ENCODE measurements at regions not wholly inside any gene's neighbourhood (a gene's known extent, or its start where the extent isn't known, plus 50 kb on each side); places are given as distances from the start of the nearest gene placed in this dataset.

GRCh38 chr18:29077344-29077743 lies 900.4 kb upstream of the CDH2 start:
- 93% methylated on average over 5 of the region's 5 CpGs for WGBS (ENCODE audit: missing lambda C conversion rate)
- Histone ChIP-seq H3K27ac (no peak overlapping the region), H3K4me1 (no peaks in the 10 kb centered on the region), H3K4me2 (no peak overlapping the region), H3K9me3 (no peaks in the 10 kb centered on the region), H3K4me3 (no peak overlapping the region)
- ATAC-seq (no peak), FAIRE-seq (no peak), DNase-seq (ENCODE audit: low read depth in 1 of 2, low spot score in 1 of 2) (no peak)
- ChIA-PET CTCF (no interaction called here), POLR2A (no interaction called here)
- no peak for TF ChIP-seq EP300 (IDR thresholded peaks at IDR 0.05)

- no peak for FAIRE-seq
- ATAC-seq: no peak
- CTCF ChIA-PET: no interaction called here
Measured at GRCh38 chr18:29076645-29077044, 899.7 kb upstream of the CDH2 start.

GRCh38 chr18:29074147-29074546 lies 897.2 kb upstream of the CDH2 start:
- WGBS (ENCODE audit: missing lambda C conversion rate): 8% methylated on average over 2 of the region's 2 CpGs
- CTCF ChIA-PET: no interaction called here

More at GRCh38 chr18:29076645-29077044, 899.7 kb upstream of the CDH2 start:
- Histone ChIP-seq H3K4me2 (no peak overlapping the region), H3K27ac (no peak overlapping the region), H3K4me3 (no peak overlapping the region), H3K9me3 (no peaks in the 10 kb centered on the region), H3K4me1 (no peaks in the 10 kb centered on the region)
- TF ChIP-seq, protein P1, sequence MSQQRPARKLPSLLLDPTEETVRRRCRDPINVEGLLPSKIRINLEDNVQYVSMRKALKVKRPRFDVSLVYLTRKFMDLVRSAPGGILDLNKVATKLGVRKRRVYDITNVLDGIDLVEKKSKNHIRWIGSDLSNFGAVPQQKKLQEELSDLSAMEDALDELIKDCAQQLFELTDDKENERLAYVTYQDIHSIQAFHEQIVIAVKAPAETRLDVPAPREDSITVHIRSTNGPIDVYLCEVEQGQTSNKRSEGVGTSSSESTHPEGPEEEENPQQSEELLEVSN (IDR thresholded peaks at IDR 0.05; ENCODE audit: borderline replicate concordance, low read depth): no peak
- TF ChIP-seq FOXS1 (CRISPR knock-in tag; IDR thresholded peaks at IDR 0.05) (no peak), RARB (CRISPR knock-in tag; IDR thresholded peaks at IDR 0.05) (no peak), POLR2AphosphoS2 (conservative IDR thresholded peaks at IDR 0.05; ENCODE audit: low read length) (no peak), PBX3 (IDR thresholded peaks at IDR 0.05) (no peak), KDM5A (IDR thresholded peaks at IDR 0.05) (no peak), JUNB (IDR thresholded peaks at IDR 0.05) (no peak), TFCP2L1 (CRISPR knock-in tag; IDR thresholded peaks at IDR 0.05) (no peak)
- DNase-seq (ENCODE audit: low read depth in 1 of 2, low spot score in 1 of 2): no peak
- POLR2A ChIA-PET: no interaction called here
- WGBS (ENCODE audit: missing lambda C conversion rate): 61% methylated on average over 2 of the region's 2 CpGs

More at GRCh38 chr18:29074147-29074546, 897.2 kb upstream of the CDH2 start:
- TF ChIP-seq PHF8 (IDR thresholded peaks at IDR 0.05; ENCODE audit: borderline replicate concordance, low read depth): no peak
- no peak for TF ChIP-seq HOXA7 (CRISPR knock-in tag; IDR thresholded peaks at IDR 0.05)
- TF ChIP-seq, protein P2, sequence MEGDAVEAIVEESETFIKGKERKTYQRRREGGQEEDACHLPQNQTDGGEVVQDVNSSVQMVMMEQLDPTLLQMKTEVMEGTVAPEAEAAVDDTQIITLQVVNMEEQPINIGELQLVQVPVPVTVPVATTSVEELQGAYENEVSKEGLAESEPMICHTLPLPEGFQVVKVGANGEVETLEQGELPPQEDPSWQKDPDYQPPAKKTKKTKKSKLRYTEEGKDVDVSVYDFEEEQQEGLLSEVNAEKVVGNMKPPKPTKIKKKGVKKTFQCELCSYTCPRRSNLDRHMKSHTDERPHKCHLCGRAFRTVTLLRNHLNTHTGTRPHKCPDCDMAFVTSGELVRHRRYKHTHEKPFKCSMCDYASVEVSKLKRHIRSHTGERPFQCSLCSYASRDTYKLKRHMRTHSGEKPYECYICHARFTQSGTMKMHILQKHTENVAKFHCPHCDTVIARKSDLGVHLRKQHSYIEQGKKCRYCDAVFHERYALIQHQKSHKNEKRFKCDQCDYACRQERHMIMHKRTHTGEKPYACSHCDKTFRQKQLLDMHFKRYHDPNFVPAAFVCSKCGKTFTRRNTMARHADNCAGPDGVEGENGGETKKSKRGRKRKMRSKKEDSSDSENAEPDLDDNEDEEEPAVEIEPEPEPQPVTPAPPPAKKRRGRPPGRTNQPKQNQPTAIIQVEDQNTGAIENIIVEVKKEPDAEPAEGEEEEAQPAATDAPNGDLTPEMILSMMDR (IDR thresholded peaks at IDR 0.05): no peak
- no peak for TF ChIP-seq ESRRA (IDR thresholded peaks at IDR 0.05; ENCODE audit: borderline replicate concordance, low read length)
- no peak for TF ChIP-seq FOSL2 (IDR thresholded peaks at IDR 0.05)
- TF ChIP-seq FOSL2 (CRISPR knock-in tag; IDR thresholded peaks at IDR 0.05): no peak
- TF ChIP-seq KDM5A (IDR thresholded peaks at IDR 0.05): no peak
- no peak for TF ChIP-seq CHD2 (IDR thresholded peaks at IDR 0.05; ENCODE audit: low read length, partially characterized antibody)
- no peak for TF ChIP-seq TFCP2L1 (CRISPR knock-in tag; IDR thresholded peaks at IDR 0.05)
- no peak for TF ChIP-seq RNF2 (IDR thresholded peaks at IDR 0.05; ENCODE audit: borderline replicate concordance, low read depth)
- no peak for TF ChIP-seq HEYL (CRISPR knock-in tag; IDR thresholded peaks at IDR 0.05)
- TF ChIP-seq SMC3 (IDR thresholded peaks at IDR 0.05): no peak
- TF ChIP-seq POLR2AphosphoS2 (conservative IDR thresholded peaks at IDR 0.05; ENCODE audit: low read length): no peak
- no peak for TF ChIP-seq EHF (CRISPR knock-in tag; IDR thresholded peaks at IDR 0.05)
- no peak for TF ChIP-seq HOXB5 (CRISPR knock-in tag; IDR thresholded peaks at IDR 0.05)
- no peak for TF ChIP-seq ZSCAN20 (CRISPR knock-in tag; IDR thresholded peaks at IDR 0.05)
- no peak for TF ChIP-seq JUNB (IDR thresholded peaks at IDR 0.05)
- TF ChIP-seq TP53 (CRISPR knock-in tag; IDR thresholded peaks at IDR 0.05): no peak
- TF ChIP-seq NFE2L2 (conservative IDR thresholded peaks at IDR 0.05; ENCODE audit: low read length): no peak
- TF ChIP-seq HDAC2 (IDR thresholded peaks at IDR 0.05): no peak
- TF ChIP-seq, protein P1 (IDR thresholded peaks at IDR 0.05; ENCODE audit: borderline replicate concordance, low read depth): no peak
- Histone ChIP-seq H3K4me1 (no peaks in the 10 kb centered on the region), H3K4me2 (no peak overlapping the region), H3K27ac (no peak overlapping the region), H3K9me3 (no peaks in the 10 kb centered on the region), H3K4me3 (no peak overlapping the region)
- FAIRE-seq: no peak
- DNase-seq (ENCODE audit: low read depth in 1 of 2, low spot score in 1 of 2): no peak
- POLR2A ChIA-PET: no interaction called here
- ATAC-seq: no peak
